OCI-M2 (cell line): ENCODE measurements at regions not wholly inside any gene's neighbourhood (a gene's known extent, or its start where the extent isn't known, plus 50 kb on each side); places are given as distances from the start of the nearest gene placed in this dataset.
"Not testable (repeated sequence)": the region's sequence is repeated elsewhere in the genome, so short reads cannot be mapped to it uniquely, and the experiment has no call there.

Experiments used
- DNase-seq: peaks from one replicate; lab custom pipeline; 2025; ENCODE audit not compliant: unreplicated experiment; lab: John Stamatoyannopoulos, UW

- DNase-seq, result no peak
Measured at GRCh38 chr4:188717661-188718060, 578.4 kb downstream of the TRIML1 start.

- DNase-seq, result no peak
Measured at GRCh38 chr4:188719794-188720193, 580.6 kb downstream of the TRIML1 start.

- DNase-seq, result no peak
Measured at GRCh38 chr4:188722911-188723310, 583.7 kb downstream of the TRIML1 start.

- DNase-seq, result no peak
Measured at GRCh38 chr4:188727746-188728145, 588.5 kb downstream of the TRIML1 start.

GRCh38 chr4:188728359-188728758 lies 589.1 kb downstream of the TRIML1 start:
- DNase-seq, result no peak

- no peak for DNase-seq
Measured at GRCh38 chr4:188732131-188732530, 592.9 kb downstream of the TRIML1 start.

- DNase-seq, result no peak
Measured at GRCh38 chr4:188735082-188735481, 595.8 kb downstream of the TRIML1 start.

- no peak for DNase-seq
Measured at GRCh38 chr4:188737251-188738002, 598.2 kb downstream of the TRIML1 start.

GRCh38 chr4:188738290-188738689 lies 599.0 kb downstream of the TRIML1 start:
- DNase-seq, result not testable (repeated sequence)

GRCh38 chr4:188740172-188740571 lies 600.9 kb downstream of the TRIML1 start:
- DNase-seq, result not testable (repeated sequence)

- DNase-seq, result not testable (repeated sequence)
Measured at GRCh38 chr4:188740791-188741190, 601.5 kb downstream of the TRIML1 start.

- no peak for DNase-seq
Measured at GRCh38 chr4:188754372-188755002, 615.2 kb downstream of the TRIML1 start.

GRCh38 chr4:188767496-188767895 lies 628.3 kb downstream of the TRIML1 start:
- no peak for DNase-seq

GRCh38 chr4:188778905-188779304 lies 639.7 kb downstream of the TRIML1 start:
- no peak for DNase-seq

GRCh38 chr4:188779581-188779980 lies 640.3 kb downstream of the TRIML1 start:
- DNase-seq, result no peak

GRCh38 chr4:188780028-188780427 lies 640.8 kb downstream of the TRIML1 start:
- no peak for DNase-seq

- no peak for DNase-seq
Measured at GRCh38 chr4:188780686-188781085, 641.4 kb downstream of the TRIML1 start.

GRCh38 chr4:188781655-188782054 lies 642.4 kb downstream of the TRIML1 start:
- DNase-seq, result no peak

- DNase-seq, result no peak
Measured at GRCh38 chr4:188783175-188783574, 643.9 kb downstream of the TRIML1 start.

- no peak for DNase-seq
Measured at GRCh38 chr4:188783606-188784160, 644.4 kb downstream of the TRIML1 start.

GRCh38 chr4:188796600-188796999 lies 657.4 kb downstream of the TRIML1 start:
- DNase-seq, result not testable (repeated sequence)

- DNase-seq, result not testable (repeated sequence)
Measured at GRCh38 chr4:188797011-188797410, 657.8 kb downstream of the TRIML1 start.
